GM12878 (cell line): ENCODE measurements at regions not wholly inside any gene's neighbourhood (a gene's known extent, or its start where the extent isn't known, plus 50 kb on each side); places are given as distances from the start of the nearest gene placed in this dataset.

Source experiments
- ATAC-seq: fragments of 200-7000 bp; cut with Tn5 transposase; 3 replicates; pipeline ENCODE4 v1.9.1; 2020; ENCODE audit warnings: mild to moderate bottlenecking, moderate library complexity
- BruUV-seq: library from RNA; stranded (reverse); fragments of 400-500 nt; replicated peaks from 2 replicates; lab custom pipeline; 2021; lab: Mats Ljungman, UMichigan
- CTCF ChIA-PET: fragments of 300-600 bp; sonication (Branson Sonifier 250); formaldehyde crosslinking; extraction: SDS; loops from one replicate; lab custom pipeline; 2021; ENCODE audit warnings: inconsistent platforms; lab: Yijun Ruan, JAX
- POLR2A ChIA-PET: fragments of 350-600 bp; formaldehyde crosslinking; extraction: SDS; loops from one replicate; lab custom pipeline; 2021; ENCODE audit warnings: inconsistent platforms; lab: Charles Lee
- RAD21 ChIA-PET: fragments of 300-600 bp; sonication (Branson Sonifier 250); formaldehyde crosslinking; loops from one replicate; lab custom pipeline; 2023; ENCODE audit warnings: antibody characterized with exemption; ENCODE audit not compliant: unreplicated experiment; lab: Charles Lee
- SMC1A ChIA-PET: fragments of 300-600 bp; sonication (Branson Sonifier 250); formaldehyde crosslinking; loops from one replicate; lab custom pipeline; 2023; ENCODE audit not compliant: unreplicated experiment, uncharacterized antibody; lab: Charles Lee
- DNase-seq: peaks from one replicate; pipeline ENCODE4 v3.0.0-alpha.2; 2011; ENCODE audit warnings: low read depth, low spot score
- FAIRE-seq: peaks from 3 replicates; lab custom pipeline; 2011; peaks lifted over from hg19 to GRCh38; lab: Jason Lieb, UNC
- H2AFZ ChIP-seq: 2 replicates; pipeline ENCODE4 v1.6.0; 2011; ENCODE audit warnings: low read depth, low read length, control low read depth; ENCODE audit not compliant: control insufficient read depth
- H3K27ac ChIP-seq: 2 replicates; pipeline ENCODE4 v1.5.1; 2011; ENCODE audit warnings: control low read depth; ENCODE audit not compliant: control insufficient read depth, insufficient read depth
- H3K27me3 ChIP-seq, 2 experiments: replicated peaks in 1 of 2; 2 replicates each; pipeline versions ENCODE4 v1.6.0 to v1.6.1; 2011; ENCODE audit warnings: low read length in 1 of 2; ENCODE audit not compliant: control insufficient read depth in 2 of 2, insufficient read depth in 2 of 2
- H3K36me3 ChIP-seq, 2 experiments: 2 replicates each; pipeline ENCODE4 v1.5.1; 2011; ENCODE audit warnings: low read length in 1 of 2; ENCODE audit not compliant: control insufficient read depth in 2 of 2, insufficient read depth in 2 of 2
- H3K4me1 ChIP-seq: 2 replicates; pipeline ENCODE4 v1.6.1; 2011; ENCODE audit warnings: mild to moderate bottlenecking, low read length, moderate library complexity, mixed read lengths; ENCODE audit not compliant: control insufficient read depth, insufficient read depth
- H3K4me2 ChIP-seq: 2 replicates; pipeline ENCODE4 v1.6.0; 2011; ENCODE audit warnings: control low read depth; ENCODE audit not compliant: control insufficient read depth, insufficient read depth
- H3K4me3 ChIP-seq: fragments of 200-600 bp; sonication (generic); 2 replicates; pipeline ENCODE4 v1.5.1; 2016
- H3K79me2 ChIP-seq: 2 replicates; pipeline ENCODE4 v1.6.0; 2011; ENCODE audit warnings: low read length; ENCODE audit not compliant: control insufficient read depth, insufficient read depth
- H3K9ac ChIP-seq: 2 replicates; pipeline ENCODE4 v1.8.0; 2011; ENCODE audit warnings: low read length, control low read depth, mixed read lengths; ENCODE audit not compliant: control insufficient read depth, insufficient read depth
- H3K9me3 ChIP-seq: replicated peaks from 3 replicates; pipeline ENCODE4 v1.5.1; 2011; ENCODE audit warnings: mild to moderate bottlenecking, low read length; ENCODE audit not compliant: control insufficient read depth, insufficient read depth
- H4K20me1 ChIP-seq: 2 replicates; pipeline ENCODE4 v1.6.0; 2011; ENCODE audit not compliant: control insufficient read depth, insufficient read depth
- ASH2L ChIP-seq: fragments of 300-600, 200-600 bp; sonication (generic); IDR thresholded peaks from 2 replicates; pipeline ENCODE4 v1.6.1; 2017; ENCODE audit warnings: low read depth, mild to moderate bottlenecking, borderline replicate concordance
- CREM ChIP-seq: IDR thresholded peaks from 2 replicates; pipeline ENCODE4 v1.6.1; 2014; ENCODE audit warnings: antibody characterized with exemption, low read depth
- HDAC2 ChIP-seq: fragments of 200-600 bp; sonication (generic); IDR thresholded peaks from 2 replicates; pipeline ENCODE4 v1.6.1; 2017
- KDM1A ChIP-seq: fragments of 200-600 bp; sonication (generic); IDR thresholded peaks from 2 replicates; pipeline ENCODE4 v1.6.1; 2016; ENCODE audit warnings: borderline replicate concordance
- LARP7 ChIP-seq: fragments of 450-650 bp; IDR thresholded peaks from 2 replicates; pipeline ENCODE4 v1.6.1; 2017; ENCODE audit warnings: mild to moderate bottlenecking
- MEF2B ChIP-seq: fragments of 450-650 bp; IDR thresholded peaks from 2 replicates; pipeline ENCODE4 v1.6.1; 2018; ENCODE audit warnings: mild to moderate bottlenecking, moderate library complexity; ENCODE audit not compliant: partially characterized antibody, poor library complexity, severe bottlenecking
- MLLT1 ChIP-seq: fragments of 450-650 bp; IDR thresholded peaks from 2 replicates; pipeline ENCODE4 v1.6.1; 2016; ENCODE audit warnings: mild to moderate bottlenecking
- MTA3 ChIP-seq: IDR thresholded peaks from 2 replicates; pipeline ENCODE4 v1.6.1; 2012; ENCODE audit warnings: low read length, inconsistent platforms, borderline replicate concordance
- MXI1 ChIP-seq: fragments of 150-350 bp; IDR thresholded peaks from 2 replicates; pipeline ENCODE4 v1.6.1; 2011; ENCODE audit warnings: low read depth, mild to moderate bottlenecking, inconsistent platforms, low read length, improper control_type of control experiment
- MYC ChIP-seq: IDR thresholded peaks from 2 replicates; pipeline ENCODE4 v1.6.1; 2011; ENCODE audit warnings: mild to moderate bottlenecking, low read length, moderate library complexity, inconsistent platforms; ENCODE audit not compliant: insufficient read depth, insufficient replicate concordance, insufficient read length, severe bottlenecking
- NFYA ChIP-seq: IDR thresholded peaks from 2 replicates; pipeline ENCODE4 v1.6.1; 2011; ENCODE audit warnings: low read depth, mild to moderate bottlenecking, low read length, improper control_type of control experiment, borderline replicate concordance
- RAD21 ChIP-seq: IDR thresholded peaks from 2 replicates; pipeline ENCODE4 v1.6.1; 2011; ENCODE audit warnings: mild to moderate bottlenecking, low read depth, low read length, moderate library complexity; ENCODE audit not compliant: insufficient read depth
- SRF ChIP-seq, 2 experiments: IDR thresholded peaks; 2 replicates each; pipeline ENCODE4 v1.6.1; 2011; ENCODE audit warnings: low read depth in 2 of 2, low read length in 2 of 2, mild to moderate bottlenecking in 1 of 2, moderate library complexity in 1 of 2
- STAT1 ChIP-seq: fragments of 450-650 bp; conservative IDR thresholded peaks from 2 replicates; pipeline ENCODE4 v1.6.1; 2014; ENCODE audit warnings: antibody characterized with exemption, mild to moderate bottlenecking
- YY1 ChIP-seq: IDR thresholded peaks from 2 replicates; pipeline ENCODE4 v1.6.1; 2011; ENCODE audit warnings: low read depth, mild to moderate bottlenecking, low read length
- ZNF274 ChIP-seq: IDR thresholded peaks from one replicate; pipeline ENCODE4 v1.8.0; 2011; ENCODE audit not compliant: insufficient read length, insufficient read depth
- WGBS: methylation state at CpG from one replicate; pipeline ENCODE4 v1.1.6; 2016; ENCODE audit warnings: low lambda C conversion rate; ENCODE audit not compliant: insufficient replicate concordance, insufficient coverage; ENCODE audit errors: missing lambda C conversion rate; 5-methylcytosine and 5-hydroxymethylcytosine counted together
- in situ Hi-C: fragments of 300-500 bp; cut with MboI; formaldehyde crosslinking; loops from 9 replicates; pipeline ENCODE4 v1.14.3; 2018; ENCODE audit warnings: mixed read lengths
- intact Hi-C: fragments of 100-400 bp; cut with micrococcal nuclease; formaldehyde crosslinking; loops from one replicate; pipeline ENCODE4 v1.14.2; 2022; ENCODE audit not compliant: unreplicated experiment
- TF ChIP-seq, protein P1 (sequence below): fragments of 450-650 bp; formaldehyde crosslinking; IDR thresholded peaks from 2 replicates; pipeline ENCODE4 v1.5.0; 2022; ENCODE audit warnings: mild to moderate bottlenecking, missing genetic modification characterization

GRCh38 chr7:67900456-67900855 is 903.8 kb downstream of the TYW1 start:
- Histone ChIP-seq H3K9me3 (no peaks in the 10 kb centered on the region), H3K79me2 (no peaks in the 10 kb centered on the region), H4K20me1 (no peaks in the 10 kb centered on the region), H3K36me3 (no peaks in the 10 kb centered on the region), H3K9ac (no peak overlapping the region), H3K4me2 (no peak overlapping the region), H3K4me3 (no peak overlapping the region), H3K27me3 (no peaks in the 10 kb centered on the region), H3K4me1 (no peaks in the 10 kb centered on the region), H3K27ac (no peak overlapping the region), H2AFZ (no peak overlapping the region)
- intact Hi-C loops (no loop called here), in situ Hi-C loops (no loop called here)
- FAIRE-seq (no peak), ATAC-seq (no peak), DNase-seq (no peak)
- BruUV-seq, result no TSS peak
- CTCF ChIA-PET, result interaction anchor here (0.6 kb wide), 1 partner anchor 429 kb away, joined by 3 read pairs; no protein-coding TSS in a partner anchor
- RAD21 ChIA-PET, result no interaction called here
- TF ChIP-seq, protein P1, sequence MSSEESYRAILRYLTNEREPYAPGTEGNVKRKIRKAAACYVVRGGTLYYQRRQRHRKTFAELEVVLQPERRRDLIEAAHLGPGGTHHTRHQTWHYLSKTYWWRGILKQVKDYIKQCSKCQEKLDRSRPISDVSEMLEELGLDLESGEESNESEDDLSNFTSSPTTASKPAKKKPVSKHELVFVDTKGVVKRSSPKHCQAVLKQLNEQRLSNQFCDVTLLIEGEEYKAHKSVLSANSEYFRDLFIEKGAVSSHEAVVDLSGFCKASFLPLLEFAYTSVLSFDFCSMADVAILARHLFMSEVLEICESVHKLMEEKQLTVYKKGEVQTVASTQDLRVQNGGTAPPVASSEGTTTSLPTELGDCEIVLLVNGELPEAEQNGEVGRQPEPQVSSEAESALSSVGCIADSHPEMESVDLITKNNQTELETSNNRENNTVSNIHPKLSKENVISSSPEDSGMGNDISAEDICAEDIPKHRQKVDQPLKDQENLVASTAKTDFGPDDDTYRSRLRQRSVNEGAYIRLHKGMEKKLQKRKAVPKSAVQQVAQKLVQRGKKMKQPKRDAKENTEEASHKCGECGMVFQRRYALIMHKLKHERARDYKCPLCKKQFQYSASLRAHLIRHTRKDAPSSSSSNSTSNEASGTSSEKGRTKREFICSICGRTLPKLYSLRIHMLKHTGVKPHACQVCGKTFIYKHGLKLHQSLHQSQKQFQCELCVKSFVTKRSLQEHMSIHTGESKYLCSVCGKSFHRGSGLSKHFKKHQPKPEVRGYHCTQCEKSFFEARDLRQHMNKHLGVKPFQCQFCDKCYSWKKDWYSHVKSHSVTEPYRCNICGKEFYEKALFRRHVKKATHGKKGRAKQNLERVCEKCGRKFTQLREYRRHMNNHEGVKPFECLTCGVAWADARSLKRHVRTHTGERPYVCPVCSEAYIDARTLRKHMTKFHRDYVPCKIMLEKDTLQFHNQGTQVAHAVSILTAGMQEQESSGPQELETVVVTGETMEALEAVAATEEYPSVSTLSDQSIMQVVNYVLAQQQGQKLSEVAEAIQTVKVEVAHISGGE (CRISPR knock-in tag), result no peak
- no peak for TF ChIP-seq NFYA
- no peak for TF ChIP-seq ZNF274
- no peak for TF ChIP-seq MTA3
- TF ChIP-seq MXI1, result no peak
- TF ChIP-seq STAT1, result no peak
- TF ChIP-seq HDAC2, result no peak
- TF ChIP-seq LARP7, result no peak
- TF ChIP-seq MEF2B, result no peak
- no peak for TF ChIP-seq KDM1A
- no peak for TF ChIP-seq RAD21
- no peak for TF ChIP-seq ASH2L
- no peak for TF ChIP-seq MYC
- no peak for TF ChIP-seq YY1
- TF ChIP-seq SRF (IDR thresholded peaks at IDR 0.05; ENCODE audit: low read depth in 2 of 2, low read length in 2 of 2), result no peak
- no peak for TF ChIP-seq CREM
- no peak for TF ChIP-seq MLLT1
- POLR2A ChIA-PET, result no interaction called here
- 44% methylated on average over 2 of the region's 2 CpGs for WGBS
- SMC1A ChIA-PET, result no interaction called here
